Adipocyte (in vitro differentiated cells): ENCODE measurements at regions not wholly inside any gene's neighbourhood (a gene's known extent, or its start where the extent isn't known, plus 50 kb on each side); places are given as distances from the start of the nearest gene placed in this dataset.

Source experiments
- DNase-seq: peaks from one replicate; pipeline ENCODE4 v3.0.0-alpha.2; 2015; ENCODE audit warnings: low read depth
- H3K27me3 ChIP-seq: replicated peaks from 2 replicates; pipeline ENCODE4 v1.7.0; 2013; ENCODE audit warnings: mild to moderate bottlenecking, low read length, moderate library complexity; ENCODE audit not compliant: control insufficient read depth, insufficient read depth
- H3K36me3 ChIP-seq: 2 replicates; pipeline ENCODE4 v1.7.0; 2013; ENCODE audit warnings: low read length, mild to moderate bottlenecking, moderate library complexity; ENCODE audit not compliant: control insufficient read depth, insufficient read depth, severe bottlenecking
- H3K4me1 ChIP-seq: 2 replicates; pipeline ENCODE4 v1.7.0; 2013; ENCODE audit warnings: mild to moderate bottlenecking, low read length, moderate library complexity; ENCODE audit not compliant: control insufficient read depth, insufficient read depth
- H3K4me3 ChIP-seq: 2 replicates; pipeline ENCODE4 v1.7.0; 2013; ENCODE audit warnings: mild to moderate bottlenecking, low read length, moderate library complexity
- H3K9ac ChIP-seq: 2 replicates; pipeline ENCODE4 v1.7.0; 2013; ENCODE audit warnings: mild to moderate bottlenecking, low read length, moderate library complexity
- H3K9me3 ChIP-seq: 2 replicates; pipeline ENCODE4 v1.7.0; 2013; ENCODE audit warnings: mild to moderate bottlenecking, low read length, moderate library complexity; ENCODE audit not compliant: control insufficient read depth

GRCh38 chr2:225190987-225191386 lies 148.7 kb upstream of the DOCK10 start:
- Histone ChIP-seq H3K36me3 (no peaks in the 10 kb centered on the region), H3K4me3 (no peak overlapping the region), H3K27me3 (no peaks in the 10 kb centered on the region), H3K9me3 (no peaks in the 10 kb centered on the region), H3K9ac (no peak overlapping the region), H3K4me1 (no peaks in the 10 kb centered on the region)
- peak; percentile 8 for DNase-seq

- Histone ChIP-seq H3K27me3 (no peaks in the 10 kb centered on the region), H3K36me3 (no peaks in the 10 kb centered on the region), H3K9me3 (no peaks in the 10 kb centered on the region), H3K9ac (no peak overlapping the region), H3K4me3 (no peak overlapping the region), H3K4me1 (no peaks in the 10 kb centered on the region)
- no peak for DNase-seq
These were observed 142.7 kb upstream of the DOCK10 start for GRCh38 chr2:225184948-225185347.

GRCh38 chr2:225182126-225182525 lies 139.9 kb upstream of the DOCK10 start:
- Histone ChIP-seq H3K27me3 (no peaks in the 10 kb centered on the region), H3K9ac (no peak overlapping the region), H3K4me3 (no peak overlapping the region), H3K4me1 (peaks cover 3% of the 10 kb centered on the region), H3K36me3 (no peaks in the 10 kb centered on the region), H3K9me3 (no peaks in the 10 kb centered on the region)
- DNase-seq: no peak

- Histone ChIP-seq H3K4me1 (peaks cover 3% of the 10 kb centered on the region), H3K36me3 (no peaks in the 10 kb centered on the region), H3K9ac (no peak overlapping the region), H3K4me3 (no peak overlapping the region), H3K9me3 (no peaks in the 10 kb centered on the region), H3K27me3 (no peaks in the 10 kb centered on the region)
- DNase-seq: peak; percentile 30
These were observed 134.8 kb upstream of the DOCK10 start for GRCh38 chr2:225177098-225177497.

GRCh38 chr2:225173909-225174308 lies 131.6 kb upstream of the DOCK10 start:
- no peak overlapping the region for H3K4me3 ChIP-seq
- no peaks in the 10 kb centered on the region for H3K36me3 ChIP-seq
- no peak overlapping the region for H3K9ac ChIP-seq
- DNase-seq: peak; percentile 19
- H3K9me3 ChIP-seq: no peaks in the 10 kb centered on the region
- peaks cover 9% of the 10 kb centered on the region for H3K27me3 ChIP-seq
- peaks cover 3% of the 10 kb centered on the region for H3K4me1 ChIP-seq

- DNase-seq: no peak
- H3K4me3 ChIP-seq: no peak overlapping the region
- H3K36me3 ChIP-seq: no peaks in the 10 kb centered on the region
- no peaks in the 10 kb centered on the region for H3K4me1 ChIP-seq
- H3K9ac ChIP-seq: no peak overlapping the region
- peaks cover 12% of the 10 kb centered on the region for H3K27me3 ChIP-seq
- no peaks in the 10 kb centered on the region for H3K9me3 ChIP-seq
These were observed 129.1 kb upstream of the DOCK10 start for GRCh38 chr2:225171350-225171749.

GRCh38 chr2:225170162-225170561 lies 127.9 kb upstream of the DOCK10 start:
- Histone ChIP-seq H3K36me3 (no peaks in the 10 kb centered on the region), H3K4me3 (no peak overlapping the region), H3K9me3 (no peaks in the 10 kb centered on the region), H3K27me3 (peaks cover 12% of the 10 kb centered on the region), H3K9ac (no peak overlapping the region), H3K4me1 (peaks cover 4% of the 10 kb centered on the region)
- DNase-seq: no peak

GRCh38 chr2:225169396-225169795 lies 127.1 kb upstream of the DOCK10 start:
- H3K4me1 ChIP-seq: peaks cover 12% of the 10 kb centered on the region
- H3K36me3 ChIP-seq: no peaks in the 10 kb centered on the region
- DNase-seq: no peak
- H3K4me3 ChIP-seq: no peak overlapping the region
- no peak overlapping the region for H3K9ac ChIP-seq
- H3K9me3 ChIP-seq: no peaks in the 10 kb centered on the region
- peaks cover 12% of the 10 kb centered on the region for H3K27me3 ChIP-seq

- H3K4me3 ChIP-seq: peak overlapping the region; percentile 46
- DNase-seq: peak; percentile 26
- H3K9me3 ChIP-seq: no peaks in the 10 kb centered on the region
- H3K27me3 ChIP-seq: peaks cover 12% of the 10 kb centered on the region
- H3K36me3 ChIP-seq: no peaks in the 10 kb centered on the region
- no peak overlapping the region for H3K9ac ChIP-seq
- H3K4me1 ChIP-seq: peaks cover 12% of the 10 kb centered on the region
These were observed 122.8 kb upstream of the DOCK10 start for GRCh38 chr2:225165052-225165451.

- DNase-seq: peak; percentile 0
- Histone ChIP-seq H3K9me3 (no peaks in the 10 kb centered on the region), H3K9ac (no peak overlapping the region), H3K4me3 (peak overlapping the region; percentile 46), H3K27me3 (peaks cover 8% of the 10 kb centered on the region), H3K36me3 (no peaks in the 10 kb centered on the region), H3K4me1 (peaks cover 12% of the 10 kb centered on the region)
These were observed 122.3 kb upstream of the DOCK10 start for GRCh38 chr2:225164401-225165050.

GRCh38 chr2:225158360-225158759 lies 116.1 kb upstream of the DOCK10 start:
- no peaks in the 10 kb centered on the region for H3K27me3 ChIP-seq
- no peak overlapping the region for H3K9ac ChIP-seq
- H3K4me3 ChIP-seq: no peak overlapping the region
- no peaks in the 10 kb centered on the region for H3K36me3 ChIP-seq
- H3K9me3 ChIP-seq: no peaks in the 10 kb centered on the region
- no peak for DNase-seq
- H3K4me1 ChIP-seq: peaks cover 2% of the 10 kb centered on the region

- DNase-seq: no peak
- Histone ChIP-seq H3K4me1 (peaks cover 2% of the 10 kb centered on the region), H3K9me3 (no peaks in the 10 kb centered on the region), H3K27me3 (no peaks in the 10 kb centered on the region), H3K36me3 (no peaks in the 10 kb centered on the region), H3K9ac (no peak overlapping the region), H3K4me3 (no peak overlapping the region)
These were observed 114.7 kb upstream of the DOCK10 start for GRCh38 chr2:225156853-225157451.
